ENCODE measurements at regions not wholly inside any gene's neighbourhood (a gene's known extent, or its start where the extent isn't known, plus 50 kb on each side); places are given as distances from the start of the nearest gene placed in this dataset.

GRCh38 chr2:62566847-62567246, 60.9 kb upstream of the TMEM17 start:
- no peak for DNase-seq

GRCh38 chr2:62565309-62565908, 59.4 kb upstream of the TMEM17 start:
- DNase-seq: no peak

GRCh38 chr2:62564380-62565137, 58.6 kb upstream of the TMEM17 start:
- DNase-seq: no peak

GRCh38 chr2:62561586-62561985, 55.6 kb upstream of the TMEM17 start:
- no peak for DNase-seq

GRCh38 chr2:62559582-62559981, 53.6 kb upstream of the TMEM17 start:
- DNase-seq: no peak

GRCh38 chr2:62558743-62559142, 52.7 kb upstream of the TMEM17 start:
- DNase-seq: no peak

GRCh38 chr2:62556086-62556485, 50.1 kb upstream of the TMEM17 start:
- no peak for DNase-seq
